Hematopoietic multipotent progenitor cell (in vitro differentiated cells): ENCODE measurements at regions not wholly inside any gene's neighbourhood (a gene's known extent, or its start where the extent isn't known, plus 50 kb on each side); places are given as distances from the start of the nearest gene placed in this dataset. TPM values are rescaled to one million over a fixed set of nuclear protein-coding genes. Genes with fewer than 3 reads are reported as not detected.
A peak's percentile ranks its signal among the peaks of the same experiment; 100 is the strongest.

Experiments
- DNase-seq, 3 donors: peaks; one replicate each; pipeline ENCODE4 v3.0.0-alpha.2; 2011 to 2015; ENCODE audit warnings: low read depth in 2 of 3, low spot score in 2 of 3
- small RNA-seq: library from RNA; depleted of rRNA; stranded (forward); fragments of <200 nt; gene quantifications from one replicate; pipeline ENCODE3, GENCODE V24; 2012

DNA sequence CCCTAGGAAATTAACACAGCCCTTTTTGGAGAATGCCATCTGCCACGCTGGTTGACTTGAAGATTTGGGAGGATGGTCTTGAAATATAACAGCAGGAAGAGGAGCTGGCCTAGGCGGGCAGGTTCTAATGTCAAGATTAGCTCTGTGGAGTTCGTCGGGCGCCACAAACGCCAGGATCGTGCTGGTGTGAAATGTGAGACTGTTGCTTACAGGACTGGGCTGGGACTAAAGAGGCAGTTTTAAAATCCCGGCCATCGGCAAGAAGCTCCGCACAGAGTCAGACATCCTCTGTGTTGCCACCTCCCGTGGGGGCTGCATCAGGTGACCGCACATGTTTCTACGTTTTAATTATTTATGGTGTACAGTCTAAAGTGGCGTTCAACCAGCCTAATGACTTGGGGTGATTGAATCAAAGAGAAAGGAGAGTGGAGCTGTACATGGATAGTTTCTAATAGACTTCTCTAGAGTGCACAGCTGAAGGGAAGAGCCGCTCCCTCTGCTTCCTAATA, 99.4 kb upstream of the BCL11A start:
- no peak for DNase-seq

DNA sequence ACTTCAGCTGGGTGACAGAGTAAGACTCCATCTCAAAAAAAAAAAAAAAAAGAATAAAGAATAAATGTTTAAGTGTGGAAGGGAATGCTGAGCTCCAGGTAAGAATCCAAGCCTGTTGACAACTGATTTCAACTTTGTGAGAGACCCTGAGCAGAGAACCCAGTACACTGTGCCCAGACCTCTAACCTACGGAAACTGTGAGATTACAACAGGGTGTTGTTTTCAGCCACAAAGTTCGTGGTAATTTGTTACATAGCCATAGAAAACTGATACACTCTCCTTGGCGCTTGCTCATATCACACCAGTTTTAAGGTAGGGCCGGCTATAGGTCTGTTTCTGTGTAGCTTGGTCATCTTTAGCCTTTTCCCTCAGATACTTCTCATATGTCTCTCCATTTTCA, 98.4 kb upstream of the PAPOLG start:
- DNase-seq, result no peak

DNA sequence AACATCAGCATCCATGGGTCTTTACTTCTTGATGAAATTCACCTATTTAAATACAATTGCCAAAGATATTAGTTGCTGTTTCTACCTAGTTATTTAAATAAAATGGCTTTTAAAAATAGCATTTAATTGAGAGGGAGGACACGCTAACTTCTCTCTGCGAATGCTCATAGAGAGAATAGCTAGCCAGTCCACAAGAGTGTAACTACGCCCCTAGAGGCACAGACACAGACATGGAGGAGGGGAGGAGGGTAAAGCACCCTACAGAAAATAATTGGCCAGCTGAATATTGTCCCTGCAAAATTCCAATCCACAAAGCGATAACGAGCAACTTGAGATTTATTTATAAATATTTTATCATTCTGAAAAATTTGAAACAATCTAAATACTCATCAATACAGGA, 97.0 kb upstream of the PAPOLG start:
- no peak for DNase-seq

DNA sequence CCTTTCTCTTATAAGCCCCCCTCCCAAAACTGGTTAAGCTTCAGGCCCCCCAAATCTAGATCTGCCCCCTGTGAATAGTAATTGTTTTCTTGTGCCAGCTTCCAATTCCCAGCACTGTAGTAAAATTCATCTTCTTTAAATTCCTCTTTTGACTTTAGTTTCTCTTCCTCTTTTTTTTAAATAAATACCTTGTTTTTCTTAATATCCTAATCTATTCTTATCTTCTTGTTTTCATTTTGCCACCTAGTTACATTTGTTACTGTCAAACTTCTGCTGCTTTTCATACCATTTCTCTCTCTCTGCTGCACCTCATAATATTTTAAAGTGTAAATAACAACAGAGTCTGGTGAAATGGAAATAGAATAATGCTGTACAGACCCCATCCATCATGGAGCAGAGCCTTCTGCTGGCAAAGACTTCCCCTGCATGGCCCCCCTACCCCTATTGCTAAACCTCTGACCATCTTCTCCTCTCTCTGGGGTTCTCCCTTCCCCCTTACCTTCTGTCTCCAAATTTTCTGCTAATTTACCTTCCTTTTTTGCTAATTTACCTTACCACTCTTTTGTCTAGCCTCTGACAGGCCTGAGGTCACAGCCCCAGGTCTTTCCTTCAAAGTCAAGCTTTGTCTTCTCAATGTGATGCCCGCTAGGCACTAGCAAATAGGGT, 94.9 kb upstream of the PAPOLG start:
- peak in 1 of 3 donors; percentile 31 for DNase-seq

DNA sequence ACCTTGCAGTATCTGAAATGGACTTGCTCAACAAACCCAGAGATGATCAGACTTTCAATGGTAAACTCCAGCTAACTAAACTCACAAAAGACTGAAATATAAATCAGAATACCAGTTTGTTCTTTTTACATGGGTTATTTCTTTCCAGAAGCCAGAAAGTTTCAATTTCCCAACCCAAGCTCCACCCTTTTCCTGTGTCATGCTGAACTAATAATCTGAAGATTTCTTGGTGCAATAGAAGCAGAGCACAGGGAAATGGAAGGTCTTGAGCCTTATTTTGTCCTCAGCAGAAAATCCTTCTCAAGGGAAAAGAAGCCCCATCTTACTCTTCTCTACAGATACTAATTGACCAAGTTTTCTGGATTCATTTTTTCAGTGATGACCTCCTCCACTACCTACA, 93.3 kb upstream of the PAPOLG start:
- no peak for DNase-seq

DNA sequence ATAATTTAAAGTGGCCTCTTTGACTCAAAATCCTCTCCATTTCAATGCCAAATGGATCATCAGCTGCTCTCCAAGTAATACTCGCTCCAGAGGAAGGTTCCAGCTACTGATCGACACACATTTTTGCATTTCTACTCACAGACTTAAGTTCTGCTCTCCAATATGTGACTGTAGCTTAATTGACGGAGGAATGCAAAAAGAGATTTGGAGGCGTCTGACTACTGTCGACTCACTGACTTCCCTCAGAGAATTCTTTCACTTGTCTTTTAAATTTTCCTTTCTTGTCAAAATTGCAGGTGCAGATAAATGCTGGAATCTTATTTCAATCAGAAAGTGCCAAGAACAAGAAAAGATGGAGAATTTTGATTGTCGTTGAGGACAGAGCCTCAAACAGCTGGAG, 84.1 kb upstream of the PAPOLG start:
- DNase-seq, result no peak

DNA sequence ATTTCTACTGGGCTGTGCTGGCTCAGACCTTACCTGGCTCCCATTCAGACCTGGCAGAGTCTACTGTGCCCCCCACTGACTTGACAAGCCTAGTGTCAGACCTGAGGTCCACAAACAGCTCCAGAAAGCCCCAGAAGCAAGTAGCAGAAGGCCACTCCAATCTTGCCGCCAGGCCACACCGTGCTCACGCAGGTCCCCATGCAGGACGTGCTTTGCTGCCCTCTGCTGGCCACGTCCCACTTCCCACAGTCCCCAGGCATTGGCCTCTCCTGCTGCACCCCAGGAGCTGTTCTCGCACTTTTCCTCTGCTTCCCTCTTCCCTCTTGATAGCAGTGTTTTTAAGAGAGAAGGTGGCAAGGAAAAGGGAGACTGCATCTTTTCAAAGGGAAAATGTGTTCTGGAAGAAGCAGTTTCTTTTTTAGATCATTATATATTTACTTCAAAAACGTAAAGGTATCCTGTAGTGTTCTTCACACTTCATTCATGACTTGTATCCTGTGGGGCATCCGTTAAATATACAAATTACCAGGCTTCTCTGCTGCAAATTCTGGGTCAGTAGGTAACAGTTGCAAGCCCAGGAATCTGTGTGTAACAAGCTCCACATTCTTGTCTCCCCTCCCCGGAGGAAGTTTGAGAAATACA, 81.4 kb upstream of the PAPOLG start:
- DNase-seq, result peak; percentile 45 to 86 (median 75)

DNA sequence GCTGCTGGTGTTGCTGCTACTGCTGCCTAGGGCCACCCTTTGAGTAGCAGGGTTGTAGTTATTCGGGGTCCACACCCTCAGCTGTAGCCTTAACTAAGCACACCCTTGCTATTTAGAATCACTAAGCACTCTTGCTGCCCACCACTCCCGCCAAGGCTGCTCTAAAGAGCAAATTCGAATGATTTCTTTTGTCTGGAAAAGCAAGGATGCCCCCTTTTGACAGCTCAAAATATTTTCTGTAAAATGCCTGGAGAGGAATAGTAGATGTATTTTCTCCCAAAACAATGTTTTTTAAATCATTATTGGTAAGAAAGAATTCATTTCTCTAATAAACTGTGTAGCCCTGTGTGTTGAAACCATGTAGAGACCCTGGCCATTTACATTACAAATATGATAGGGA, 80.8 kb upstream of the PAPOLG start:
- DNase-seq, result no peak

DNA sequence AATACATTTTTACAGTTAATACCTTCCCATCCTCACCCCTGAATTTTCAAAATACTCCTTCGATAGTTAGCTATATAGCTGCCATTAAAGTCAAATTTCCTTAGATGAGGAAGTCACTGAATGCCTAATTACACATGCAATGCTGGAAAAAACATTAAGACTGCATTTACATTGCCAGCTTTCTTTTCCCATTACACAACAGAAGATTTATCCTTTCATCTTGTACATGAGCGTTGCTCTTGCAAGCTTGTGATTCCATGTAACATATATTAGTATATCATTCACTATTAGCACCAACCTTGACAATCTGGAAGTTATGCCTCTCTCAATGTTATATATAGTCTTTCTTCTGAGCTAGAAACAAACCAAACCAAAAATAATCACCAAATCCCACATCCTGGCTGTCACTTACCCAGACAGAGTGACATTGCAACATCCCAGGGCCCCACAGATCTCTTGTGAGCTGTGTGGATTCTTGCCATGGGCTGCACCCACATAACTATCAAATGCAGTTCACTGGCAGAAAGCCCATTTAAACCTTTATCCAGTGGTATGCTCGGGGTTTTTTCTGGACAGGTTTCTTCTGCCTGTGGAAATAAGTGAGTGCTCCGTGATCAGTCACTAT, 79.2 kb upstream of the PAPOLG start:
- peak in 2 of 3 donors; percentile 15 to 57 for DNase-seq

DNA sequence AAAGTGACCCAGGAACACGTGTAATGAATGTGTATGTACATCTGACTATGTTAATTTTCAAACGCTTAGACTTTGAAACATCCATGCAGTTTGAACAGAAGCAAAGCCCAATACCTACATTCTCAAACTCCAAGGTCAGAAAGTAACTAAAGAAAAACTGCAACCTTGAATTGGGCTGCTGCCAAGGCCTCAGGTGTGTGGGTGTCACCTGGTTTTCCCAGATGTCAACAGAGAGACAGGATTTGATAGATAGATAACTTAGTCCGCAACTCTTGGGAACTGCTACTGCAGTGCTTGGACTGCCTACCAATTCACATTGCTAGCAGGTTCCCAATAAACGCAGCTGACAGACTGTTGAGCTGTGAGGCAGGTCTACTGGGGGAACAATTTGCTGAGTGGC, 78.7 kb upstream of the PAPOLG start:
- no peak for DNase-seq

DNA sequence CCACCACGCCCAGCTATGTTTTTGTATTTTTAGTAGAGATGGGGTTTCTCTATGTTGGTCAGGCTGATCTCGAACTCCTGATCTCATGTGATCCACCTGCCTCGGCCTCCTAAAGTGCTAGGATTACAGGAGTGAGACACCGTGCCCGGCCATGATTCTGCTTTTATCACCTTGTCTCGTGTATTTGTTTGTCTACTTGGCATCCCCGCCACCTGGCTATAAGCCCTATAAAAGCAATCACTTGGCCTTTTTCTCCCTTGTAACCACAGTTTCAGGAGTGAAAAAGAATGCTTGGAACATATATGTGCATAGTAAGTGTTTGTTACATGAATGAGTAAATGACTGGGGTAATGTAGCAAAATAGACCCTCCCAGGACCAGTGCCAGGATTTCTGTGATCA, 77.5 kb upstream of the PAPOLG start:
- no peak for DNase-seq

DNA sequence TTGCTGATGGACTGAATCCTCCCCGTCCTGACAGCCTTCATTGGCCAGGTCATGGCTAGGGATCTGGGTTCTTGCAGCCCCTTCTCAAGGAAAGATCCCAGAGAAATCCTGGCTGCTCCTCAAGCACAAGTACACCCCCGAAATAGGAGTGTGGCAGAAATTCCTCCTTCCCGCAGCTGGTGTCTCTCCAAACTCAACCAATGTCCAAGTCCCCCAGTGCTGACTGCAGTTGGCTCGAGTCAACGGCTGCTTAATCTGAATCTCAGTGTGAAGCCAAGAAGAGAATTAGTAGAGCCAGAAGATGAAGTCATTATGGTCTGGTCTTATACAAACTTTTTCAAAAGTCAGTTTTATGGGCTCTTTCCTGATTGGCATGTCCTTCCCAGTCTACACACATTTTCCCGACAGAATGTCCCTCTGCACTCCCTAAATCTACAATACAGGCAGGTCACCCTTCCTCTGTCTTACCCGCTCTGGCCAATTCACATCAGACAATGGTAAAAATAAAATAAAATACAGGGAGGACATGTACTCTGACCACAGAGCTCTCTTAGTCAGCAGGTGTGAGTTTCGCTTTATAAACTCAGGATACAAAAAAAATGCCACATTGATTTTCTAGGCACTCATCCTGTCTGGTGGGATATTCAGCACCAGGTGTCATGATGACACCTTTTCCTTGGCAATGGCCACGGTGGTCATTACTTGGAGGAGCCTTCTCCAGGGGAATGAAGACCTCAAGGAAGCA, 76.9 kb upstream of the PAPOLG start:
- no peak for DNase-seq

DNA sequence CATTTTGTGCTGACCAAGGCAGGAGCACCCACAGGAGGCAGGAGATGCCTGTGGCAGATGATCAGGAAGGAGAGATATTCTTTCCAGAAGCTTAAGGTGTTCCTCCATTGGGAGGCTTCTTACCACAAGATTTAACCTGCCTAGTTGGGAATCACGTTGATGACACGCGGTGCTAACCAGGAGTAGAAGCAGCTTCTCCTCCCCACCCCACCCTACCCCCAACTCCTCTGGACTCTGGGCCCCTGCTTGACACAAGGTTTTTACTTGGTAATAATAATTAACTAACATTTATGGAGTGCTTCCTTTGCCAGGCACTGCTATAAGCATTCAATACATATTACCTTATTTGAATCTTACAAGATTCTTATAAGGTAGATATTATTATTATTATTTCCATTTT, 62.5 kb upstream of the PAPOLG start:
- no peak for DNase-seq

DNA sequence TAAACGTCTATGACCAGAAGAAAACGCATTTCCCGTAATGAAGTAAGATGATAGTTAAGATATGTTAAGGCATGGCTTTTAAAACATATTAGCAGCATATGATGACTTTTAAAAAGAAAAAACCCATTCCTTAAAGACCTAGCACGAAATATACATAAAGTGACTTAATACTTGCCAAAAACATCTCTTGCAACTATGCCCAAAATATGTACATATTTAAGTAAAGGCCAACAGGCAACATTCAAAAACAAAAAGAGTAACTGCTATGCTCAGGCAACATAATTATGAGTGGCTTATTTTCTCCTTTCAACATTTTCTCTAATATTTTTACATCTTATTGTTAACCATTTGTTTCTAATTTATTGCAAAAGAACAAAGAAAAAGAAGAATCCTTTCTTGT, 60.3 kb upstream of the PAPOLG start:
- no peak for DNase-seq

DNA sequence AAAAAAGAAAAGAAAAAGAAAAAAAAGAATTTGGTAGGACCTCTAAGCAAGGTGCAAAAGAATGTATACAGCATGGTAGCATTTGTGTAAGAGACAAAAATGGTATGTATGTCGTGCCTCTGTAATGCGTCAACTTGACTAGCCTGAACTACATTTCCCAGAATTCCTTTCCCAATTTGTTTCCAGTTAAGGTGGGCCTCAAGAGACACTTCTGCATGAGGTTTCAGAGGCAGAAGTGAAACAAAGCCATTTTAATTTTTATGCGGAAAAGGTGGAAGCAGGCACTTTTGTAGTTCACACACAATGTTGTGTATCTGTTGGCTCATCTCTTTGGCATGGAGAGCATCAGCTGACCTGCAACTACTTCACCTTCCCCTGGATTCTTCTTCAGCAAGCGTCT, 56.5 kb upstream of the PAPOLG start:
- DNase-seq, result no peak

DNA sequence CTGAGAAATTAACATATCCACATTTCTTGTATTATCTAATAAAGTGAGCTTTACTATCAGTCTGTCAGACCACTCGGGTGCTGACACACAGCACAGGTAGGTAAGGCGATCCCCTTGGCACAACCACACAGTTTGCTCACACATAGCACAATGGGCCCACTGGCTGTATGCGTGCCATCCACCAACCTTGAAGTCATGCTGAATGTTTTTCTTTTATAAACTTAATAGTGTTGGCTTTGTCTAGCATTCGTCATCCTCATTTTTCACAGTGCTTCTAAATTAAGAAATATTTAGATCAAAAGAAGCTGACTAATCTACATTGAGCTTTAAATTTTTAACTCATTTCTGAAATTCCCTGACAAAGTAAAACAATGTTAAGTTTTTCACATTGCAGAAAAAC, 50.0 kb upstream of the PAPOLG start:
- no peak for DNase-seq

Small RNAs in the stretch of these regions (small RNA-seq; reads per million reads assigned to genes)
- gene RN7SL361P, result not detected
